ENCODE measurements at regions not wholly inside any gene's neighbourhood (a gene's known extent, or its start where the extent isn't known, plus 50 kb on each side); places are given as distances from the start of the nearest gene placed in this dataset.

- no peak overlapping the region for H3K4me3 ChIP-seq (ENCODE audit: low read depth, poor library complexity, severe bottlenecking)
- no peak for DNase-seq (ENCODE audit: low spot score in 2 of 2)
- intact Hi-C loops (cut with DNase I; ENCODE audit: low total_unique reads), result no loop called here
- TF ChIP-seq POLR2A (IDR thresholded peaks at IDR 0.05), result no peak
- TF ChIP-seq, protein P1, sequence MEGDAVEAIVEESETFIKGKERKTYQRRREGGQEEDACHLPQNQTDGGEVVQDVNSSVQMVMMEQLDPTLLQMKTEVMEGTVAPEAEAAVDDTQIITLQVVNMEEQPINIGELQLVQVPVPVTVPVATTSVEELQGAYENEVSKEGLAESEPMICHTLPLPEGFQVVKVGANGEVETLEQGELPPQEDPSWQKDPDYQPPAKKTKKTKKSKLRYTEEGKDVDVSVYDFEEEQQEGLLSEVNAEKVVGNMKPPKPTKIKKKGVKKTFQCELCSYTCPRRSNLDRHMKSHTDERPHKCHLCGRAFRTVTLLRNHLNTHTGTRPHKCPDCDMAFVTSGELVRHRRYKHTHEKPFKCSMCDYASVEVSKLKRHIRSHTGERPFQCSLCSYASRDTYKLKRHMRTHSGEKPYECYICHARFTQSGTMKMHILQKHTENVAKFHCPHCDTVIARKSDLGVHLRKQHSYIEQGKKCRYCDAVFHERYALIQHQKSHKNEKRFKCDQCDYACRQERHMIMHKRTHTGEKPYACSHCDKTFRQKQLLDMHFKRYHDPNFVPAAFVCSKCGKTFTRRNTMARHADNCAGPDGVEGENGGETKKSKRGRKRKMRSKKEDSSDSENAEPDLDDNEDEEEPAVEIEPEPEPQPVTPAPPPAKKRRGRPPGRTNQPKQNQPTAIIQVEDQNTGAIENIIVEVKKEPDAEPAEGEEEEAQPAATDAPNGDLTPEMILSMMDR (IDR thresholded peaks at IDR 0.05), result no peak
- WGBS, 2 donors, result 92 to 95% methylated on average over 3 of the region's 3 CpGs
Observed at GRCh38 chr1:244157731-244158438, 106.8 kb downstream of the ZBTB18 start.

DNA sequence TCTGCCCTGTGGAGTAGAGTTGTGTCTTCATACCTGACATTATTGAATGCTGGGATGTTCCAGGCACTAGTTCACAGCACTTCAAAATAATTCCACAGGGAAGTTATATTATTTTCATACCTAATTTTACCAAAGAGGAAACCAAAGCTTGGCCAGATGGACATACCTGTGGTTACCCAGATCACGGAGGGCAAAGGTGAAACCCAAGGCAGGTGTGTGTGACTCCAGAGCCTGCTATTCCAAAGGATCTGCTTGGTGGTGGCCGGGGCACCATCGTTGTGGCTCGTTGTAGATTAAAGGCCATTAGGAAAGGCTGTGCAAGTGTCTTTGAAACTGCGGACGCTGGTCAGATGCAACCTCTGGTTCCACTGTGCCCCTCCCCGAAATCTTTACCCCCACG lies 108.6 kb downstream of the ZBTB18 start:
- WGBS, 2 donors, result 86% methylated on average over 8 of the region's 8 CpGs
- TF ChIP-seq, protein P1 (IDR thresholded peaks at IDR 0.05), result no peak
- no peak for TF ChIP-seq POLR2A (IDR thresholded peaks at IDR 0.05)
- no peak overlapping the region for H3K4me3 ChIP-seq (ENCODE audit: low read depth, poor library complexity, severe bottlenecking)
- intact Hi-C loops (cut with DNase I; ENCODE audit: low total_unique reads), result no loop called here
- no peak for DNase-seq (ENCODE audit: low spot score in 2 of 2)

DNA sequence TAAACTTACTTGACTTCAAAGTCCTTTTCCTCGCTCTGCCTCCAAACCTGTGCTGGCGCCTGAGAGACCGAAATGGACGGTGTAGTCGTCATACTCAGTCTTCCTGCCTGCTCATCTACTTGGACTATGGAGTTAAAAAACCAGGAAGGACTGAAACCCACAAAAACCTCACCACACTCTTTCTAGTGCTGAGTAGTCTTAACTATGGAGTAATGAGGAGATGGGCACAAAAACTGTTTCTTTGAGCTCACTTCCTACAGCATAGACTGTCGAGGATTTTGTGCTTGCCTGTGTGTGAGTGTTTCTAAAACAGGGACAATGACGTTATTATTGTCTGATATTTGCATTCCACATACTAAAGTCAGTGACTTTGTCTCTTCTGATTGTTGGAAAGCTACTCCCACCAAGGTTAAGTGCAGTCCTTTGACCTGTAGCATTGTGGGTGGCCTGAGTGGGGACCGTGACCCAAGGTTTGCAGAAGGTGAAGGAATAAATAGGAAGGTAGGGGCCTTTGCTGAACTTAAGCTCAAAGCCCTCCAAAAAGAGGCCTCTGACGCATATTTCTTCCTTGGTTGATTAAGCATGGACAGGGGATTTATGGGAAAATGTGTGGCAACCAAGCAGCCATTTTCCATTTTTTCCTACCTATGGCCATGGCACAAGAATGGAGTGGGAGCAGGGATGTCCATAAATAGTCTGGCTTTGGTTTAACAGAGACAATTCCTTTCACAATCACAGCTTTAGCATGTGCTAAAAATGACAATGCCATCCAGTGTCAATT lies 109.6 kb downstream of the ZBTB18 start:
- H3K4me3 ChIP-seq (ENCODE audit: low read depth, poor library complexity, severe bottlenecking), result no peak overlapping the region
- TF ChIP-seq, protein P1 (IDR thresholded peaks at IDR 0.05), result no peak
- no peak for DNase-seq (ENCODE audit: low spot score in 2 of 2)
- 82 to 88% methylated on average over 9 of the region's 9 CpGs for WGBS, 2 donors
- intact Hi-C loops (cut with DNase I; ENCODE audit: low total_unique reads), result no loop called here

- no peak for TF ChIP-seq POLR2A (IDR thresholded peaks at IDR 0.05)
- TF ChIP-seq, protein P1 (IDR thresholded peaks at IDR 0.05), result no peak
- no peak overlapping the region for H3K4me3 ChIP-seq (ENCODE audit: low read depth, poor library complexity, severe bottlenecking)
- no peak for DNase-seq (ENCODE audit: low spot score in 2 of 2)
- intact Hi-C loops (cut with DNase I; ENCODE audit: low total_unique reads), result no loop called here
- 75 to 76% methylated on average over 5 of the region's 5 CpGs for WGBS, 2 donors
Observed at GRCh38 chr1:244161236-244161510, 110.1 kb downstream of the ZBTB18 start.

DNA sequence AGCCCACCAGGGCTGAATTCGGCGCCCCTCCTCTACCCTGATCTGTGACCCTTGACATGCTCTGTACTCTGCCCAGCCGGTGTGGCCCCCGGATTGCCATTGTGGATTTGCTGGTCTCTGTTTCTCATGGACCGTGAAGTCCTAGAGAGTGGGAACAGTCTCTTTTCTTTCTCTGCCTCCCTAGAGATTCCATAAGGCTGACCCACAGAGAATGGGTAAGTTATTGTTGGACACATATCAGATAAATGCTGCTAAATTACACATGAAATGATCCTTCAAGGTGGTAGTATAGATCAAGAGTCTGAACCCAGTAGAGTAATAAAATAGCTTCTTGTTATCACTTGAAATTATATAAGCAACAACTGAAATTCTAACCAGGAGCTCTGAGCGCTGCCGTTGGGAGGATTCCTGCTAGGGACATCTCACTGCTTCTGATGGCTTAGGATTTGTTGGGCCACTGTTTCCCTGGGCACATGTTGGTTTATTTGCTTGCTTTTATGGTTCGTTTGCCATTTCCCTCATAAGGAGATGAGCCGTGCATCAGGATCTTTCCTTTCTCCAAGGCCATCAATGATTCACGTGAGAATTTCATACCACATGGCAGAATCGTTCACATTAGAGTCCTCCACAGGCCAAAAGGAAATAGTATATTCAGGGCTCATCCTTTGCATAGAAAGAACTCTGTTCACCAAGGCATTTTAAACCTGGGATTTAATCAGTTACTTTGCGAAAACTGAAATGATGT lies 111.9 kb downstream of the ZBTB18 start:
- no peak for TF ChIP-seq POLR2A (IDR thresholded peaks at IDR 0.05)
- TF ChIP-seq, protein P1 (IDR thresholded peaks at IDR 0.05), result no peak
- 87 to 88% methylated on average over 12 of the region's 12 CpGs for WGBS, 2 donors
- no peak overlapping the region for H3K4me3 ChIP-seq (ENCODE audit: low read depth, poor library complexity, severe bottlenecking)
- intact Hi-C loops (cut with DNase I; ENCODE audit: low total_unique reads), result no loop called here
- no peak for DNase-seq (ENCODE audit: low spot score in 2 of 2)

Data from lower leg skin (tissue), 4 donors.